ENCODE measurements at regions not wholly inside any gene's neighbourhood (a gene's known extent, or its start where the extent isn't known, plus 50 kb on each side); places are given as distances from the start of the nearest gene placed in this dataset.

- TF ChIP-seq CTCF (IDR thresholded peaks at IDR 0.05) (no peak), POLR2A (IDR thresholded peaks at IDR 0.05) (no peak)
Observed at GRCh38 chr22:33163815-33164214, 105.6 kb upstream of the SYN3 start.

Data from adrenal gland (tissue), 5 donors.